Neuronal stem cell (in vitro differentiated cells): ENCODE measurements at regions not wholly inside any gene's neighbourhood (a gene's known extent, or its start where the extent isn't known, plus 50 kb on each side); places are given as distances from the start of the nearest gene placed in this dataset.

Experiments
- DNase-seq: peaks from one replicate; pipeline ENCODE4 v3.0.0-alpha.2; 2013; ENCODE audit warnings: low spot score
- H2AFZ ChIP-seq: one replicate; pipeline ENCODE4 v1.6.1; 2013; ENCODE audit warnings: mild to moderate bottlenecking, low read length, inconsistent platforms
- H2AK5ac ChIP-seq: 2 replicates; pipeline ENCODE4 v1.6.1; 2013; ENCODE audit warnings: low read depth, mild to moderate bottlenecking, inconsistent platforms, low read length, moderate library complexity, mixed read lengths
- H2BK120ac ChIP-seq: 2 replicates; pipeline ENCODE4 v1.6.1; 2013; ENCODE audit warnings: low read depth, mild to moderate bottlenecking, inconsistent platforms, low read length, moderate library complexity, mixed read lengths
- H2BK12ac ChIP-seq: one replicate; pipeline ENCODE4 v1.6.1; 2013; ENCODE audit warnings: low read length, inconsistent platforms
- H2BK15ac ChIP-seq: 2 replicates; pipeline ENCODE4 v1.6.1; 2013; ENCODE audit warnings: mild to moderate bottlenecking, low read length, inconsistent platforms, mixed read lengths
- H2BK5ac ChIP-seq: one replicate; pipeline ENCODE4 v1.6.1; 2013; ENCODE audit warnings: inconsistent platforms, mild to moderate bottlenecking, low read length, moderate library complexity
- H3K14ac ChIP-seq: one replicate; pipeline ENCODE4 v1.6.1; 2013; ENCODE audit warnings: low read length, inconsistent platforms
- H3K18ac ChIP-seq: 2 replicates; pipeline ENCODE4 v1.6.1; 2013; ENCODE audit warnings: low read length, inconsistent platforms
- H3K23ac ChIP-seq: 2 replicates; pipeline ENCODE4 v1.6.1; 2013; ENCODE audit warnings: low read depth, mild to moderate bottlenecking, mixed read lengths, low read length, inconsistent platforms; ENCODE audit not compliant: poor library complexity
- H3K27ac ChIP-seq: replicated peaks from 3 replicates; pipeline ENCODE4 v1.5.1; 2013; ENCODE audit warnings: low read length, inconsistent platforms
- H3K27me3 ChIP-seq, 3 experiments: 2 replicates each; pipeline ENCODE4 v1.6.1; 2013; ENCODE audit warnings: low read length in 3 of 3, mild to moderate bottlenecking in 2 of 3, inconsistent platforms in 1 of 3, low read depth in 1 of 3, mixed read lengths in 1 of 3, moderate library complexity in 1 of 3; ENCODE audit not compliant: control insufficient read depth in 3 of 3, insufficient read depth in 3 of 3
- H3K36me3 ChIP-seq, 2 donors: replicated peaks in 1 of 2; 2 replicates each; pipeline ENCODE4 v1.6.1; 2013; ENCODE audit warnings: low read length in 2 of 2; ENCODE audit not compliant: control insufficient read depth in 2 of 2, insufficient read depth in 2 of 2
- H3K4ac ChIP-seq: 2 replicates; pipeline ENCODE4 v1.6.1; 2013; ENCODE audit warnings: inconsistent platforms, mild to moderate bottlenecking, low read length, moderate library complexity
- H3K4me1 ChIP-seq, 2 donors: 1 replicate in 1 of 2; 2 replicates in 1 of 2; pipeline ENCODE4 v1.6.1; 2013; ENCODE audit warnings: low read length in 2 of 2, low read depth in 1 of 2; ENCODE audit not compliant: control insufficient read depth in 2 of 2, insufficient read depth in 1 of 2
- H3K4me2 ChIP-seq: one replicate; pipeline ENCODE4 v1.6.1; 2013; ENCODE audit warnings: mild to moderate bottlenecking, low read length, inconsistent platforms; ENCODE audit not compliant: insufficient read depth, poor library complexity, severe bottlenecking
- H3K4me3 ChIP-seq, 2 donors: 2 replicates each; pipeline ENCODE4 v1.5.1; 2013; ENCODE audit warnings: low read length in 2 of 2, mild to moderate bottlenecking in 2 of 2, inconsistent platforms in 1 of 2, moderate library complexity in 1 of 2
- H3K79me1 ChIP-seq: one replicate; pipeline ENCODE4 v1.6.1; 2013; ENCODE audit warnings: low read depth, mild to moderate bottlenecking, inconsistent platforms, low read length, moderate library complexity
- H3K9ac ChIP-seq: one replicate; pipeline ENCODE4 v1.6.1; 2013; ENCODE audit warnings: mild to moderate bottlenecking, low read depth, low read length, inconsistent platforms; ENCODE audit not compliant: poor library complexity
- H3K9me3 ChIP-seq, 2 donors: replicated peaks in 1 of 2; 2 replicates each; pipeline versions ENCODE3 to v1.6.1; 2013; ENCODE audit warnings: low read length in 2 of 2, mild to moderate bottlenecking in 2 of 2, inconsistent platforms in 1 of 2, low read depth in 1 of 2, mixed read lengths in 1 of 2, moderate library complexity in 1 of 2; ENCODE audit not compliant: control insufficient read depth in 2 of 2, insufficient read depth in 1 of 2
- H4K8ac ChIP-seq: one replicate; pipeline ENCODE4 v1.6.1; 2013; ENCODE audit warnings: low read depth, mild to moderate bottlenecking, inconsistent platforms, low read length, moderate library complexity
- H4K91ac ChIP-seq: one replicate; pipeline ENCODE4 v1.6.1; 2013; ENCODE audit warnings: low read length, low read depth, mild to moderate bottlenecking, inconsistent platforms; ENCODE audit not compliant: poor library complexity
- WGBS, 2 donors: extraction: QIAGEN DNeasy Blood & Tissue Kit; methylation state at CpG; one replicate each; pipeline ENCODE4 v1.1.7; 2013; ENCODE audit warnings: missing lambda C conversion rate in 2 of 2, mixed read lengths in 1 of 2; ENCODE audit not compliant: insufficient read length in 2 of 2, insufficient replicate concordance in 1 of 2; ENCODE audit errors: extremely low coverage in 2 of 2; 5-methylcytosine and 5-hydroxymethylcytosine counted together

- Histone ChIP-seq H2BK5ac (no peak overlapping the region), H3K4me3 (no peak overlapping the region), H2BK120ac (no peak overlapping the region), H3K9me3 (no peaks in the 10 kb centered on the region), H3K18ac (no peak overlapping the region), H3K79me1 (no peaks in the 10 kb centered on the region), H3K27ac (no peak overlapping the region), H2BK15ac (no peak overlapping the region), H2BK12ac (no peak overlapping the region), H4K91ac (no peak overlapping the region), H3K27me3 (no peaks in the 10 kb centered on the region), H3K4ac (no peak overlapping the region), H3K14ac (no peak overlapping the region), H3K4me2 (no peak overlapping the region), H3K36me3 (no peaks in the 10 kb centered on the region), H4K8ac (no peak overlapping the region), H3K23ac (no peak overlapping the region), H2AK5ac (no peak overlapping the region), H3K9ac (no peak overlapping the region), H3K4me1 (peaks cover 0 to 1% of the 10 kb centered on the region in 2 donors), H2AFZ (no peak overlapping the region)
- no CpG with 5 or more reads among the region's 2 CpGs for WGBS, 2 donors
- no peak for DNase-seq
These were observed 224.8 kb upstream of the B3GALT2 start for GRCh38 chr1:193411215-193411614.

- Histone ChIP-seq H3K4me2 (no peak overlapping the region), H3K27ac (no peak overlapping the region), H4K91ac (no peak overlapping the region), H3K79me1 (no peaks in the 10 kb centered on the region), H3K4me1 (peaks cover 0 to 3% of the 10 kb centered on the region in 2 donors), H2BK5ac (no peak overlapping the region), H2BK12ac (no peak overlapping the region), H3K18ac (no peak overlapping the region), H4K8ac (no peak overlapping the region), H3K36me3 (no peaks in the 10 kb centered on the region), H2BK120ac (no peak overlapping the region), H3K9me3 (no peaks in the 10 kb centered on the region), H3K4ac (no peak overlapping the region), H3K14ac (no peak overlapping the region), H2BK15ac (no peak overlapping the region), H3K9ac (no peak overlapping the region), H3K27me3 (no peaks in the 10 kb centered on the region), H2AK5ac (no peak overlapping the region), H2AFZ (peak overlapping the region; percentile 26), H3K23ac (no peak overlapping the region), H3K4me3 (no peak overlapping the region)
- no CpG with 5 or more reads among the region's 9 CpGs for WGBS, 2 donors
- DNase-seq, result no peak
These were observed 222.4 kb upstream of the B3GALT2 start for GRCh38 chr1:193408782-193409293.

DNA sequence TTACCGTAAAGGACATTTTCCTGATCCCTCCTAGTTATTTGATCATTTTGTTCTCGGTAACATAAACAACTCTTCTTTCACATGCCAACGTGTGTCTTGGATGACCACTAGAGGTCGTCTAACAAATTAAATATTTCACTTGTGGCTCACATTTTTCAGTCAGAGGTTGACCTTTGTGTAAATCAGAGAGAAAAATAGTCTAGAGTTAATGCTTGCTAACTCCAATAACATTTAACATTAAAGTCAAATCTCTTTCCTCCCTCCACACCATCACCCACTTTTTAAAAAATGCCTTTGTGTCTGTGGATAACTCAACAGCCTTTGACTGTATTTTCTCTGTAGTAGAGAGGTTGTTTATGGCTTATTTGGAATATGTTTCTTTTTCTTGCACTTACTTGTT, 220.5 kb upstream of the B3GALT2 start:
- Histone ChIP-seq H3K4me3 (no peak overlapping the region), H4K91ac (no peak overlapping the region), H2AFZ (peak overlapping the region; percentile 14), H2BK120ac (no peak overlapping the region), H3K23ac (no peak overlapping the region), H3K27me3 (no peaks in the 10 kb centered on the region), H3K9ac (no peak overlapping the region), H4K8ac (no peak overlapping the region), H2BK15ac (no peak overlapping the region), H3K14ac (no peak overlapping the region), H3K36me3 (no peaks in the 10 kb centered on the region), H2BK5ac (no peak overlapping the region), H3K4ac (no peak overlapping the region), H3K4me2 (no peak overlapping the region), H2BK12ac (no peak overlapping the region), H2AK5ac (no peak overlapping the region), H3K9me3 (no peaks in the 10 kb centered on the region), H3K18ac (no peak overlapping the region), H3K79me1 (no peaks in the 10 kb centered on the region), H3K4me1 (peaks cover 0 to 3% of the 10 kb centered on the region in 2 donors), H3K27ac (no peak overlapping the region)
- WGBS, 2 donors, result no CpG with 5 or more reads among the region's 4 CpGs
- peak; percentile 6 for DNase-seq

DNA sequence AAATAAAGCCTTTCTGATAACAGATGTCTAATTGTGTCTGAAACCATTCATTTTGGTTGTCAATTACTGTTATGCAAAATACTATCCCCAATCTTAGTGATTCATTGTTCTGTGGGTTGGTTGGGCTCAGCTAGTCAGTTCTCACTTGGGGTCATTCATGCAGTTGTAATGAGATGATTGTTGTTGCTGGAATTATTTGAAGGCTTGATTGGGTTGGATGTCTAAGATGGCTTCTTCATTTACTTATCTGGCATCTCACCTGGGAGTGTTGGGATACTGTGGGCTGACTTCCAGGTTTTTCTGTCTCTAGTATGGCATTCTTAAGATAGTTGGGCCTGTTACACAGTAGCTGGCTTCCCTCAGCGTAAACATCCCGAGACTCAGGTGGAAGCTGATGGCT, 217.8 kb upstream of the B3GALT2 start:
- H3K4me3 ChIP-seq, result no peak overlapping the region
- no peak overlapping the region for H4K8ac ChIP-seq
- no peak overlapping the region for H2AK5ac ChIP-seq
- no peaks in the 10 kb centered on the region for H3K36me3 ChIP-seq
- no peak overlapping the region for H3K14ac ChIP-seq
- no peak overlapping the region for H2BK120ac ChIP-seq
- no peak overlapping the region for H3K4me2 ChIP-seq
- no peaks in the 10 kb centered on the region for H3K27me3 ChIP-seq
- H2BK12ac ChIP-seq, result no peak overlapping the region
- H3K4me1 ChIP-seq, result peaks cover 0 to 3% of the 10 kb centered on the region in 2 donors
- no peak overlapping the region for H3K23ac ChIP-seq
- no peak overlapping the region for H2BK15ac ChIP-seq
- no peak overlapping the region for H2AFZ ChIP-seq
- H3K79me1 ChIP-seq, result no peaks in the 10 kb centered on the region
- H3K18ac ChIP-seq, result no peak overlapping the region
- no peak overlapping the region for H3K27ac ChIP-seq
- WGBS, 2 donors, result no CpG with 5 or more reads among the region's 2 CpGs
- no peak overlapping the region for H3K4ac ChIP-seq
- no peak overlapping the region for H2BK5ac ChIP-seq
- no peak overlapping the region for H4K91ac ChIP-seq
- H3K9ac ChIP-seq, result no peak overlapping the region
- peak; percentile 4 for DNase-seq
- H3K9me3 ChIP-seq, result no peaks in the 10 kb centered on the region
